Keratinocyte (primary cell): ENCODE measurements at regions not wholly inside any gene's neighbourhood (a gene's known extent, or its start where the extent isn't known, plus 50 kb on each side); places are given as distances from the start of the nearest gene placed in this dataset.

Experiments
- CTCF ChIP-seq, 3 experiments: IDR thresholded peaks in 1 of 3; conservative IDR thresholded peaks in 1 of 3; optimal IDR thresholded peaks in 1 of 3; 2 replicates in 2 of 3; 3 replicates in 1 of 3; pipeline versions ENCODE3 to v1.5.1; 2011; ENCODE audit warnings: low read length in 3 of 3, mild to moderate bottlenecking in 3 of 3, moderate library complexity in 2 of 3, control low read depth in 1 of 3, inconsistent platforms in 1 of 3; ENCODE audit not compliant: insufficient read depth in 2 of 3; ENCODE audit errors: extremely low read depth in 1 of 3
- EZH2 ChIP-seq: IDR thresholded peaks from one replicate; pipeline ENCODE4 v1.6.1; 2012; ENCODE audit warnings: inconsistent platforms, mild to moderate bottlenecking, low read length, moderate library complexity

DNA sequence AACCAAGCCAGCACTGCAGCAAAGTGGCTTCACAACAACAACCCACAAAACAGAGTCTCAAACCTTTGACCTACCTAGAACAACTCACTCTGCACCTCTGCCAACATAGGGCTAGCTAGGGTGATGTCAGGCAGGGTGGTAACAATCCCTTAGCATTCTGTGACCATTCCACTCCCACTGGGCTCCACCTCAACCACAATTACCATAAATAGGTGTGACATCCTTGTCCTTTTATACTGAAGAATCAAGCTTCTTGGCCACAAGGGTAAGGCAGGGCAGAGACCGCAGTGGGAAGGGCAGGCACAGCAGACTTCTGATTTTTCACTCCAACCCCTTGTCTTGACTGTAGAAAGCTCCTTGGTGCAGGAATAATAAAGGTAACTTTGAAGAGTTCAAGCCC, 795.4 kb upstream of the DIAPH2 start:
- TF ChIP-seq CTCF (optimal IDR thresholded peaks at IDR 0.05 in 1 of 3, IDR thresholded peaks at IDR 0.05 in 1 of 3, conservative IDR thresholded peaks at IDR 0.05 in 1 of 3; ENCODE audit: extremely low read depth in 1 of 3, insufficient read depth in 2 of 3, low read length in 3 of 3) (no peak), EZH2 (no peak)
